ENCODE measurements at regions not wholly inside any gene's neighbourhood (a gene's known extent, or its start where the extent isn't known, plus 50 kb on each side); places are given as distances from the start of the nearest gene placed in this dataset.

- no peak overlapping the region for H2AFZ ChIP-seq (ENCODE audit: low read length)
- no peaks in the 10 kb centered on the region for H3K4me1 ChIP-seq (ENCODE audit: insufficient read depth, low read length, severe bottlenecking)
- H3F3A ChIP-seq (ENCODE audit: insufficient read depth, low read length), result no peaks in the 10 kb centered on the region
- H3K9me2 ChIP-seq (ENCODE audit: low read depth, low read length), result no peaks in the 10 kb centered on the region
- H3K36me3 ChIP-seq (ENCODE audit: insufficient read depth, low read length), result no peaks in the 10 kb centered on the region
- TF ChIP-seq EZH2 (IDR thresholded peaks at IDR 0.05; ENCODE audit: borderline replicate concordance, low read length) (no peak), CTCF (IDR thresholded peaks at IDR 0.05; ENCODE audit: low read length) (no peak)
- H3K27me3 ChIP-seq (ENCODE audit: insufficient read depth, low read length), result no peaks in the 10 kb centered on the region
- no peak overlapping the region for H3K27ac ChIP-seq (ENCODE audit: low read depth, low read length, poor library complexity, severe bottlenecking)
- H3K9ac ChIP-seq (ENCODE audit: low read length), result no peak overlapping the region
- H3K9me3 ChIP-seq (ENCODE audit: low read length), result no peaks in the 10 kb centered on the region
- H3K4me2 ChIP-seq (ENCODE audit: low read length), result no peak overlapping the region
- no peaks in the 10 kb centered on the region for H4K20me1 ChIP-seq (ENCODE audit: insufficient read depth, low read length)
- H3K4me3 ChIP-seq (ENCODE audit: low read depth, low read length, poor library complexity, severe bottlenecking), result no peak overlapping the region
- H3K79me2 ChIP-seq (ENCODE audit: insufficient read depth, low read length), result no peaks in the 10 kb centered on the region
Observed at GRCh38 chr15:39149636-39150150, 431.2 kb upstream of the THBS1 start.

GRCh38 chr15:39151545-39151944 lies 429.3 kb upstream of the THBS1 start:
- H3K27ac ChIP-seq (ENCODE audit: low read depth, low read length, poor library complexity, severe bottlenecking), result no peak overlapping the region
- H3K9me2 ChIP-seq (ENCODE audit: low read depth, low read length), result no peaks in the 10 kb centered on the region
- no peaks in the 10 kb centered on the region for H3K79me2 ChIP-seq (ENCODE audit: insufficient read depth, low read length)
- H2AFZ ChIP-seq (ENCODE audit: low read length), result no peak overlapping the region
- no peaks in the 10 kb centered on the region for H4K20me1 ChIP-seq (ENCODE audit: insufficient read depth, low read length)
- no peak overlapping the region for H3K9ac ChIP-seq (ENCODE audit: low read length)
- H3K36me3 ChIP-seq (ENCODE audit: insufficient read depth, low read length), result no peaks in the 10 kb centered on the region
- H3F3A ChIP-seq (ENCODE audit: insufficient read depth, low read length), result no peaks in the 10 kb centered on the region
- H3K9me3 ChIP-seq (ENCODE audit: low read length), result no peaks in the 10 kb centered on the region
- TF ChIP-seq CTCF (IDR thresholded peaks at IDR 0.05; ENCODE audit: low read length), result no peak
- TF ChIP-seq EZH2 (IDR thresholded peaks at IDR 0.05; ENCODE audit: borderline replicate concordance, low read length), result no peak
- H3K4me2 ChIP-seq (ENCODE audit: low read length), result no peak overlapping the region
- H3K4me3 ChIP-seq (ENCODE audit: low read depth, low read length, poor library complexity, severe bottlenecking), result no peak overlapping the region
- H3K4me1 ChIP-seq (ENCODE audit: insufficient read depth, low read length, severe bottlenecking), result no peaks in the 10 kb centered on the region
- H3K27me3 ChIP-seq (ENCODE audit: insufficient read depth, low read length), result no peaks in the 10 kb centered on the region

GRCh38 chr15:39153058-39153714 lies 427.7 kb upstream of the THBS1 start:
- Histone ChIP-seq H3K27me3 (ENCODE audit: insufficient read depth, low read length) (no peaks in the 10 kb centered on the region), H3K27ac (ENCODE audit: low read depth, low read length, poor library complexity, severe bottlenecking) (no peak overlapping the region), H3K4me1 (ENCODE audit: insufficient read depth, low read length, severe bottlenecking) (no peaks in the 10 kb centered on the region), H3K79me2 (ENCODE audit: insufficient read depth, low read length) (no peaks in the 10 kb centered on the region), H3K9me3 (ENCODE audit: low read length) (no peaks in the 10 kb centered on the region), H3K36me3 (ENCODE audit: insufficient read depth, low read length) (no peaks in the 10 kb centered on the region), H3K4me2 (ENCODE audit: low read length) (no peak overlapping the region), H2AFZ (ENCODE audit: low read length) (no peak overlapping the region), H3F3A (ENCODE audit: insufficient read depth, low read length) (no peaks in the 10 kb centered on the region), H3K4me3 (ENCODE audit: low read depth, low read length, poor library complexity, severe bottlenecking) (no peak overlapping the region), H3K9me2 (ENCODE audit: low read depth, low read length) (no peaks in the 10 kb centered on the region), H3K9ac (ENCODE audit: low read length) (no peak overlapping the region), H4K20me1 (ENCODE audit: insufficient read depth, low read length) (no peaks in the 10 kb centered on the region)
- TF ChIP-seq EZH2 (IDR thresholded peaks at IDR 0.05; ENCODE audit: borderline replicate concordance, low read length) (no peak), CTCF (IDR thresholded peaks at IDR 0.05; ENCODE audit: low read length) (no peak)
